ENCODE measurements at regions not wholly inside any gene's neighbourhood (a gene's known extent, or its start where the extent isn't known, plus 50 kb on each side); places are given as distances from the start of the nearest gene placed in this dataset.

DNA sequence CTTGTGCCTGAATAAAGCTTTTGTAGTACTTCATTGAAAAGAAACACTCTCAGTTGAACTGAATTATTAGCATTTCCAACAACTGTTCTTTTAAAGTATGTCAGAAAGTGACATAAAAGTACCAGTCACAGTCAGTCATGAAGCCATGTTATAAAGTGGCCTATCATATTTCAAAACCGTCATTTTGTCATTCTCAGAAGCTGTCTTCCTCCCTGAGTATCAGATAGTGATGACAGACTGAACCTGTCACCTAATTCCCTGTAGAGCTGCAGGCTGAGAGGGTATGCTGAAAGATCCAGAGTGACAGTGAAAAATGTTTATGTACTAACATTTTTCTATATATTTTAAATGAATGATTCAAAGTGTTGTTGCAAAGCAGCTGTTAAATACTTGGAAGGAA, 1121.7 kb upstream of the PRMT6 start:
- TF ChIP-seq, protein P1, sequence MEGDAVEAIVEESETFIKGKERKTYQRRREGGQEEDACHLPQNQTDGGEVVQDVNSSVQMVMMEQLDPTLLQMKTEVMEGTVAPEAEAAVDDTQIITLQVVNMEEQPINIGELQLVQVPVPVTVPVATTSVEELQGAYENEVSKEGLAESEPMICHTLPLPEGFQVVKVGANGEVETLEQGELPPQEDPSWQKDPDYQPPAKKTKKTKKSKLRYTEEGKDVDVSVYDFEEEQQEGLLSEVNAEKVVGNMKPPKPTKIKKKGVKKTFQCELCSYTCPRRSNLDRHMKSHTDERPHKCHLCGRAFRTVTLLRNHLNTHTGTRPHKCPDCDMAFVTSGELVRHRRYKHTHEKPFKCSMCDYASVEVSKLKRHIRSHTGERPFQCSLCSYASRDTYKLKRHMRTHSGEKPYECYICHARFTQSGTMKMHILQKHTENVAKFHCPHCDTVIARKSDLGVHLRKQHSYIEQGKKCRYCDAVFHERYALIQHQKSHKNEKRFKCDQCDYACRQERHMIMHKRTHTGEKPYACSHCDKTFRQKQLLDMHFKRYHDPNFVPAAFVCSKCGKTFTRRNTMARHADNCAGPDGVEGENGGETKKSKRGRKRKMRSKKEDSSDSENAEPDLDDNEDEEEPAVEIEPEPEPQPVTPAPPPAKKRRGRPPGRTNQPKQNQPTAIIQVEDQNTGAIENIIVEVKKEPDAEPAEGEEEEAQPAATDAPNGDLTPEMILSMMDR (IDR thresholded peaks at IDR 0.05) = no peak
- TF ChIP-seq POLR2A (IDR thresholded peaks at IDR 0.05) = no peak
